ENCODE measurements at regions not wholly inside any gene's neighbourhood (a gene's known extent, or its start where the extent isn't known, plus 50 kb on each side); places are given as distances from the start of the nearest gene placed in this dataset.

GRCh38 chr2:193796847-193797246, 1602.1 kb upstream of the TMEFF2 start:
- DNase-seq, result no peak

- no peak for DNase-seq
These were observed 1599.2 kb upstream of the TMEFF2 start for GRCh38 chr2:193793914-193794313.

GRCh38 chr2:193783681-193784080, 1588.9 kb upstream of the TMEFF2 start:
- no peak for DNase-seq

DNA sequence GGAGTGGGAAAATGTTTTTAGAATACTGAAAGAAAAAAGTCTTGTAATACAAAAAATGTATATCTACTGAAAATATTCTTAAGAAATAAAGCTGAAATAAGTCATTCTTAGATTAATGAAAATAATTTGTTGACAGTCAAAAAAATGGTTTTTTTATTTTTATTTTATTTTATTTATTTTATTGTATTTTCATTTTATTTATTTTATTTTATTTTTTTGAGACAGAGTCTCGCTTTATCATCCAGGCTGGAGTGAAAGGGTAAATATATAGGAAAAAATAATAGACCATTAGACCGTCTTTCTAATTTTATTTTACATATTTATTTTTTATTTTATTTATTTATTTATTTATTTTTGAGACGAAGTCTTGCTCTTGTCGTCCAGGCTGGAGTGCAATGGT, 1583.6 kb upstream of the TMEFF2 start:
- DNase-seq, result no peak

GRCh38 chr2:193776988-193777387, 1582.3 kb upstream of the TMEFF2 start:
- no peak for DNase-seq

GRCh38 chr2:193774166-193774565, 1579.4 kb upstream of the TMEFF2 start:
- DNase-seq, result no peak

- no peak for DNase-seq
These were observed 1556.6 kb upstream of the TMEFF2 start for GRCh38 chr2:193751299-193751698.

DNA sequence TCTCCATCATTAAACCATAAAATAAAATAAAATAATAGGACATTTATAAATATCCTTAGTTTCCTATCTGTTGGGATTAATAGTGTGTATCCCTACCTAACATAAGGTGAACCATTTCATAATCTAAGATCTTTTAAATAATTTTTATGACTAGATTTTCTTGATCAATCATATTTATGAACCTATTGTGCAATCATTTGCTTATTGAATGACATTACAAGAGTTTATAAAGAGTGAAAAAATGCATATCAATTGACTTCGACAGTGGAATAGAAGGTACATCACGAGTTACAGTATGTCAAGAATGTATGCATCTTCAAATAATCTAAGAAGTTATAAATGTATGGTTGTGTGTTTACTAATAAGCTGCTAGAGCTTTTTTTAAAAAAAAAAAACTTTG, 1554.8 kb upstream of the TMEFF2 start:
- DNase-seq, result no peak

- no peak for DNase-seq
These were observed 1548.4 kb upstream of the TMEFF2 start for GRCh38 chr2:193743089-193743488.

GRCh38 chr2:193738892-193739291, 1544.2 kb upstream of the TMEFF2 start:
- DNase-seq, result no peak

DNA sequence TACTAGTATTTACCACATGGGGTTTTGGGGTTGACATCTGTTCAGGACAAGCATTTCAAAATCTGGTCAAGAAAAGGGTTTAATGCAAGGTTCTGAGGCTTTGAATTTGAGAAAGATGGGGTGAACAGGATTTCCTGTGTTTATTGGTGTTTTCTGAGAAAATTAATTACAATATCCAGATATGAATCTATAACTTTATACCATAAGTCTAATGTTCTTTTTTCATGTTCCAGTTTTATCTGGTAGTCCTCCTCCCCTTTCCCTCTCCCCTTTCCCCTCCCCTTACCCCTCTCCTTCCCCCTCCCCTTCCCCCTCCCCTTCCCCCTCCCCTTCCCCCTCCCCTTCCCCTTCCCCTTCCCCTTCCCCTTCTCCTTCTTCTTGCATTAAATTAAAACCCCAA, 1518.2 kb upstream of the TMEFF2 start:
- no peak for DNase-seq

DNA sequence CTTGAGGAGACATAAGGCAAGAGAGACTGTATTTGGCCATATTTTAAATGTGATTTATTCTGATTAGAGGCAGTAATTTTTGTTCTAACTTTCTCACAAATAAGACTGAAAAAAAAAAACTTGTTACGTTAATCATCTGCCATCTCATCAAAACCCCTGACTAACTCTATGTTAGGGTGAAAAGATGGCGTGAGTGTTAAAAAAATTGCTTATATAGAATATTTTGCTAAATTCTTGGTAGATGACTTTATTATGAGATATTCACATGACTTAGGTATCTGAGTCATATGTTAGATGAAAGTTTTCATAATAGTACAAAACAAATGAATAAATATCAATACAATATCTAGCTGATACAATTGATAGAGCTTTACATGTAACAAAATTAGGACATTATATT, 1508.7 kb upstream of the TMEFF2 start:
- DNase-seq, result no peak

GRCh38 chr2:193701484-193701883, 1506.8 kb upstream of the TMEFF2 start:
- DNase-seq, result no peak

DNA sequence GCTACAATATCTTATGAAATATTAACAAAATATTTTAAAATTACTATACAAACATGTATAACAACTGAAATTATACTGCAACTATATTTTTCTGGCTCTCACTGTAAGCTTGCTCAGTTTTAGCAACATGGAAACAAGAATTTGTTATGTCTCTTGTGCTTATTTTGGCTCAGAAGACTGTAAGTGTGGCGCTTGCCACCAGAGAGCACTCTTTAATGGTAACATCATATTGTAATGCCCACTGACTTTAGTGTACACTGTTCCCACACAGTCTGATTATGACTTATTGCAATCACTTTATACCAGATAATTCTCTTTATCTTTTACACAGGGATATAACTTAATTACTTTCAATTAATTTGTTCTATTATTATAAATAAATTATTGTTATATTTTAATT, 1500.6 kb upstream of the TMEFF2 start:
- peak; percentile 4 for DNase-seq

GRCh38 chr2:193693758-193694157, 1499.0 kb upstream of the TMEFF2 start:
- no peak for DNase-seq

- no peak for DNase-seq
These were observed 1495.8 kb upstream of the TMEFF2 start for GRCh38 chr2:193690572-193690971.

DNA sequence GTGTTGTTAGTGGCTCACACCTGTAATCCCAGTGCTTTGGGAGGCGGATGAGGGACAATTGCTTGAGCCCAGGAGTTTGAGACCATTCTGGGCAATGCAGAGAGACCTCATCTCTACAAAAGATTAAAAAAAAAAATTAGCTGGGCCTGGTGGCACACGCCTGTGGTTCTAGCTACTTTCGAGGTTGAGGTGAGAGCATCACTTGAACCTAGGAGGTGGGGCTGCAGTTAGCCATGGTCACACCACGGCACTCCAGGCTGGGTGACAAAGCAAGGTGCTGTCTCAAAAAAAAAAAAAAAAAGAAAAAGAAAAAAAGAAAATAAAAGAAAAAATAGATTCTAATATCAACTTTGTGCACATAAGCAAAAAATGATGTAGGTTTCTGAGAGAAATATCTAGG, 1492.5 kb upstream of the TMEFF2 start:
- DNase-seq, result no peak

DNA sequence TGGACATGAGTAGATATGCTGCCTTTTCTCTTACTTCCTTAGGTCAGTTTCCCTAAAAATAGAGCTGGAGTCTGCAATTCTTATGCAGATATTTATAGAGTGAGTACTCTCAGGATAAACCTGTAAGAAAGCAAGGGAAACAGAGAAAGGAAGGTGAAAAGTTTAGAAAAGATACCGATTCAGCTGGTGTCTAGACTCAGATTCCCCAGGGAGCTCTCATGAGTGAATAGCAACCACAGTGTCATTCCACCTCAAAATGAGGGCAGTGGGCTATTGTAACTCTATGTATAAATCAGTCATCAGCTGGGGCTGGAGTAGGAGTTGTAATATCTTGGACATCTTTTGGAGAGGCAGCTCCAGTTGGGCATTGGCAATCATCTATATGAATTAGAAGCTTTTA, 1485.1 kb upstream of the TMEFF2 start:
- no peak for DNase-seq

GRCh38 chr2:193670478-193670877, 1475.7 kb upstream of the TMEFF2 start:
- DNase-seq, result no peak

GRCh38 chr2:193668557-193669323, 1474.0 kb upstream of the TMEFF2 start:
- no peak for DNase-seq

- DNase-seq, result no peak
These were observed 1433.2 kb upstream of the TMEFF2 start for GRCh38 chr2:193627927-193628272.

DNA sequence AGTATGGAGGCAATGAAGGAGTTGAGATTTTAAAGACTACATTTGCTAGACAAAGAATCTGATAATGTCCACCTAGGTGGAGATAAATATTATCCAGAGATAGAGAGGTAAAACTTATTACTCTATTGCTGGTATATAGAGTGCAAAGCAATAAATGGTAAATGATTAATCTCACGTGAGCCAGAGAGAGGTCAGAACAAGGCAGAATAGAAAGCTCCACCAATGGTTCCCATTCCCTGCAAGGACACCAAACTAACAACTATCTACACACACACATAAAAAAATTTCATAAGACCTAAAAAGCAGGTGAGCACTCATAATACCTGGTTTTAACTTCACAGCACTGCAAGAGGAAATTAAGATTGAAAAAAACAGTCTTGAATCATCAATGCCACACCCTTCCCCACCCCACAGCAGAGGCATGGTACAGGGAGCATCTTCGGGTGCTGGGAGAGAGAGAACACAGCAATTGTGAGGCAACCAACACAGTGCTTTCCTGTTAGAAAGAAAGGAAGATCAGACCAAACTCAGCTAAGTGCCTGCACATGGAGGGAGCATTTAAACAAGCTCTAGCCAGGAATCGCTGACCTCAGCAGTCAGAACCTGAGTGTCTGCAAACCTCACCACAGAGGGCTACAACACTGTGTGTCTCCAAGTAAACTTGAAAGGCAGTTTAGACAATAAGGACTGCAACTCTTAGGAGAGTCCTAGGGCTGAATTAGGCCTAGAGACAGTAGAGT, 1432.6 kb upstream of the TMEFF2 start:
- DNase-seq, result no peak

GRCh38 chr2:193608451-193608850, 1413.7 kb upstream of the TMEFF2 start:
- DNase-seq, result no peak

DNA sequence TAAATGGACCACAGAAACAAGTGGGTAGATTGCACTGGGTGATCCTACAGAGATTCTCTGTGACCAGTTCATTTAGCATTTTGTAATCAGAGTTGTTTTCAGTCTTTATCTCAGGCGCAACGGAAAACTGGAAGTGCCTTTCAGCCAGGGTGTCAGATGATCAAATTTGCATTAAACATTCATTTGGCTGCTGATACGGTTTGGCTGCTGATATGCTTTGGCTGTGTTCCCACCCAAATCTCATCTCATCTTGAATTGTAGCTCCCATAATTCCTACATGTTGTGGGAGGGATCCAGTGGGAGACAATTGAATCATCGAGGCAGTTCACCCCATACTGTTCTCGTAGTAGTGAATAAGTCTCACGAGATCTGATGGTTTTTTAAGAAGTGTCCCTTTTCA, 1396.1 kb upstream of the TMEFF2 start:
- no peak for DNase-seq

DNA sequence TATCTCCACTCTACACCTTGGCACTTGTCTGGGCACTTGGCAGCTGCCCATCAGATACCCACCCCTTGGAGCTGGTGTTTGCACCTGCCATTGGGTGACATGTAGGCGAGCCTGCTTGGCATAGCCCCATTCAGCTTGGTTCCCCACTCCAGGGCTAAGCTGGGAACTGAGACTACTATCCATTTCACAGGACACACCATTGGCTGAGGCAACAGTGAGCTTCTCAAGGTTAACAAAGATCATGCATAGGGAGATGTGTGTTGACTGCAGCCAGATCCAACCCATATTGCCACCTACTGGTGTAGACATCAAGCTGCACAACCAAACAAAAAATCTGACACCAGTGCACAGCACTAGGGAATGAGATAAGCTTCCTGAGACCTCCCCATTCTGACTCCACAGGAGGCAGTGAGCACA, 1389.8 kb upstream of the TMEFF2 start:
- DNase-seq, result peak; percentile 11

Data from activated CD4-positive, alpha-beta T cell treated with anti-CD3 and anti-CD28 coated beads, Interleukin-10, Interleukin-2, amounts not matched to agents 100 ng/mL and 50 ng/mL, durations not matched to agents 16 hours and 8 hours (primary cell).